LoVo (cell line): ENCODE measurements at regions not wholly inside any gene's neighbourhood (a gene's known extent, or its start where the extent isn't known, plus 50 kb on each side); places are given as distances from the start of the nearest gene placed in this dataset.
"Not testable (repeated sequence)": the region's sequence is repeated elsewhere in the genome, so short reads cannot be mapped to it uniquely, and the experiment has no call there.

Experiments
- DNase-seq: peaks from one replicate; pipeline ENCODE4 v3.0.0-alpha.2; 2016; ENCODE audit warnings: low spot score

DNA sequence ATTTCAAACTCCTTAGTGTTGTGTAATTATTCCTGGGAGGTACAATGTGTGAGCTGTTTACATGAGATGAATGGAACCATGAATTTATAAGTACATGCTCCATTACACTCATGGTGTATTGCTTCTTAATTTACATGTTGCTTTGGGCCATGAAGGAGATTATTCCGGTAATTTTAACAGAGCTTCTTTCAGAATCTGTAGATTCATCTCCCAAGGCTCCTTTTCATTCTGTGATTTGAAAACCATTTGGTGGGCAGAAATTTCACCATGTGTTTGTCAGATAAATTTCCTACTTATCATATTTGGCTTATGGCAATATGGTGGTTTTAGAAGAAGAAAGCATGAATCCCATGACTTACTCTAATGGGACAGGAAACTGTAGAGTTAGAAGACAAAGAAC is 421.6 kb upstream of the EYS start:
- no peak for DNase-seq

DNA sequence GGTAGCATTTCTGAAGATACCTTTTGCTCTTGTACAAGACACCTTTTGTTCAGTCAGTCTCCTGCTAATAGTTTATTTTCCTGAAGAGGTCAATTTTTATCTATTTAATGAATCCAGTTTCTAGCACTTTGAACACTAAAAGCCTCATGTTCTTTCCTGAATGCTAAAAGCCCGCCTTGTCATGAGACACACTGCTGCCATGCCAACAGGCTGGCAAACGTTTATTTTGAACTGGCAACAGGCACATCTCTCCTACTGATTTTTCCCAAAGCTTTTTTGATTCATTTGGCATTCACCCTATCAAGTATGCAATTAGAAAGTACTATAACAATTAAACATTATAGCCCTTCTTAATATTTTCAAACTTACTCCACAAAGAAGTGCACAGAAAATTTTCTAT is 421.2 kb upstream of the EYS start:
- no peak for DNase-seq

DNA sequence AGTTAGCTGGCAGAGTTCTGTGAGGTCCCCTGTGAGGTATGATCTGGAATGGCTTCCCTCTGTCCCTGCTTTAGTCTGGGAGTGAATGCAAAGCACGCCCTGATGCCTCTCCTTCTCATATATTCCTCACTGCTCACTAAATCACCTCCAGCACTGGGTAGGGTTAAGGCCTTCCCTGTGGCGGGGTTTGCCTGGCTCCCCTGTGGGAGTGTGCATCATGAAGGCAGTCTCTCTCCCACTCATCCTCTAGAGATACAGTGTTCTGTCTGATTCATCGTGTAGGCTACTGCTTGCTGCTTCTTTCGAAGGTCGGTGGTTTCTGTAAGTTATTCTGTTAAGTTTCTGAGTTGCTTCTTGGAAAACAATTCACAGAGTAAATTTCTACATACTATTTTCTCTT is 420.0 kb upstream of the EYS start:
- DNase-seq: no peak

DNA sequence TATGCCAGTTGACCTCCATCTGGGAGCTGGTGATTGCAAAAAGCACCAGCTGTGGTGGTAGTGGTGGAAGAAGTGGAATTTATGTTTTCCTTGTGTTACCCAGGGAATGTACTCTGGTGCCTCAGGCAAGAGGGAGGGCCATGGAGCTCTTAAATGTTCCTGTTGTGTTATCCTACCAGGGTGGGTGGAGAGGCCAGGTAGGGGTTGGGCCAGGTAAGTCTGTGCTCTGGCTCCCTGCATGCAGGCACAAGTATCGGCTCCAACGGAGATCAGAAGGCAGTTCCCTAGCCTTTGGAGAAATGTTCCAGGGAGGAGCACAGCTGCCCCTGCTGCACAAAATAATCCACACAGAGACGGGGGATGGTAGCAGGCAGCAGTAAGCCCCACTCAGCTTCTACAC is 419.3 kb upstream of the EYS start:
- no peak for DNase-seq

DNA sequence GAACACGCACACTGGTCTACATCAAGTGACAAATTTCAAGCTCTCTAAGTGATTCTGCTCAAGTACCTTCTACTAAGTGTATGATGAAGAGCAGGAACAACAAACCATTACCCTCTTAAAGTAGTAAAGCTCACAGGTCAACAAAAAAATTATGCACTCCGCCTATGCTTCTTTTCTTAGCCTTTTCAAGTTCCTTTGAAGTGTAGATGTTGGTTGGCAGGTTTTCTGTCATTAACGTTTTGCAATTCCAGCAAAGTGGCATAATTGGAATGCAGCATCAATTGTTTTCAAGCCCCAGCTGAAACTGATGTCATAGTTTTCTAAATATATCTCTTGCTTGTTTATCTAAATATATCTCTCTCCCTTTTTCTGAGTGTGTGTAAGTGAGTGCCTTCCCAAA is 396.9 kb upstream of the EYS start:
- no peak for DNase-seq

DNA sequence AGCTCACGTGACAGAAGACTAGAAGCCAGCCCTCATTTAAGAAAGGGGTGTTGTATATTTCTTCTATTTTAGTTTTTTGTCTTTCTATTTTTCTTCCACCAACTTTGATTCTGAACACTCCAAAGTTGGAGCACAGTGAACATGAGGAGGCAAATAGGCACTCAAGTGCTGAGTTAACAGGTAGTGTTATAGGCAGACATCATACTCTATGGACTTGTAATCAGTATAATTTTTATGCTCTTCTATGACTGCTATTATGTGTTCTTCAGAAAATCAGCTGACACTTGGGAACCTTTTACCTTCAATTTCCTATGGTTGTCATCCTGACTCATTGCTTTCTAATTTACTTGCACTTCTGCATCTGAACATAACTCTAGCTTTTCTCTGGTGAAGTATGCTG is 396.3 kb upstream of the EYS start:
- no peak for DNase-seq

DNA sequence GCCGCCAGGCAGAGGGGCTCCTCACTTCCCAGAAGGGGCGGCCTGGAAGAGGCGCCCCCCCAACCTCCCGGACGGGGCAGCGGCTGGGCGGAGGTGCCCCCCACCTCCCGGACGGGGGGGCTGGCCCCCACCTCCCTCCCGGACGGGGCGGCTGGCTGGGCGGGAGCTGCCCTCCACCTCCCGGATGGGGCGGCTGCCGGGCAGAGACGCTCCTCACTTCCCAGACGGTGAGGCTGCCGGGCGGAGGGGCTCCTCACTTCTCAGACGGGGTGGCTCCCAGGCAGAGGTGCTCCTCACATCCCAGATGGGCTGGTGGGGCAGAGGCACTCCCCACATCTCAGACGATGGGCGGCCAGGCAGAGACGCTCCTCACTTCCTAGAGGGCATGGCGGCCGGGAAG is 389.7 kb upstream of the EYS start:
- no peak for DNase-seq

DNA sequence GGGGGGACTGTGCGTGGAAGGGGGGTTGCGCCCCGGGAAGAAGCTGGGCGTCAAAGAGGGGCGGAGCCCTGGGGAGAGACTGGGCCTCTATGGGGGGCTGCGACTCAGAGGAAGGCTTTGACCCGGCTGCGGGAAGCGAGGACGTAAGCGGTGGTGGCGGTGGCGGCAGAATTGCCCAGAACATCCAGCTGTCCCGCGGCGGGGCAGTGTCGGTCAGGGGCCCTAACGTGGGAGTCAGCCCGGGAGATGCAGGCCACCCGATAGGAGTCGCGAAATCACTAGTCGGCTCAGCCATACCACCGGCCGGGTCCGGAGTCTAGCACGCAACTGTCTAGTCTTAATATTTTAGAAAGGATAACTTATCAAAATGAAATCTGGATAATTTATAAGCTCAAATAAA is 387.6 kb upstream of the EYS start:
- DNase-seq: no peak

DNA sequence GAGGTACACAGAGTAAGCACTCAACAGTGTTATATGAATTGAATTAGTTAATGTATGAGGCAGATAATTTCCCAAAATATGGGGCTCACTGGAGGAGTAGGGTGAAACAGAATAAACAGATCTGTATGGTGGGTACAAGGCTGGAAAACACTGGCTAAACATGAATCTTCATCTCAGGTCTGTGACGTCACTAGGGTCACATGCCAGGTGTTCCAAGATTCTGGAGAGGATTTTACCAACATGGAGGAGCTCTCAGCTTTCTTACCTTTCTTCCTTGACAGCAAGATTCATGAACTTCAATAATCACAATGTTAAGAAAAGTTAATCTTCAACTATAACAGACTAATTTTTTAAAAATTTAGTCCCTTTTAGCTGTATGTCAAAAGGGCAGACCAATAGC is 385.3 kb upstream of the EYS start:
- DNase-seq: not testable (repeated sequence)

DNA sequence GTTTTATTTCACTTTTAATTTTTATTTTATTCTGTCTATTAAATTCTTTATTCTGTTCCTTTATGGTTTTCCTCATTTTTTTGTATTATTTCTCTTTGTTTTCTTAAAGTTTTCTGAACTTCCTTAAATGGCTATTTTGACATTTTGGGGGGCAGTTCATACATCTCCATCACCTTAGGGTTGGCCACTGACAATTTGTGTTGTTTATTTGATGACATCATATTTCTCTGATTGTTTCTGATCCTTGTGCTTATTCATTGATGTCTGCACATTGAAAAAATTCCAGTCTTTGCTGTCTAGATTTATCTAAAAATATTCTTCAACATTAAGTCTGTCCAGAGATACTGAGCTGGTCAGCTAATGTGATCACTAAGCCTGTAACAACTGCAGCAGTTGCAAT is 379.5 kb upstream of the EYS start:
- no peak for DNase-seq

DNA sequence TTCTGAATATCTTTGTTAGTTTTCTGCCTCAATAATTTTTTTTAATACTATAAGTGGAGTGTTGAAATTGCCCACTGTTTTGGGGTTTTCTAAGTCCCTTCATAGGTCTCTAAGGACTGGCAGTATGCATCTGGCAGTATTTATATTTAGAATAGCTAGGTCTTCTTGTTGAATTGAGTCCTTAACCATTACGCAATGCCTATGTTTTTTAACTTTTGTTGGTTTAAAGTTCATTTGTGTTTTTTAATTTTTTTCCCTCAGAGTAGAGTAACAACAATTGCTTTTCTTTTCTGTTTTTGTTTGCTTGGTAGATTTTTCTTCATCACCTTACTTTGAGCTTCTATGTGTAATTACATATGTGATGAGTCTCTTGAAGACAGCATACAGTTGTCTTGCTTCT is 375.9 kb upstream of the EYS start:
- DNase-seq: no peak

DNA sequence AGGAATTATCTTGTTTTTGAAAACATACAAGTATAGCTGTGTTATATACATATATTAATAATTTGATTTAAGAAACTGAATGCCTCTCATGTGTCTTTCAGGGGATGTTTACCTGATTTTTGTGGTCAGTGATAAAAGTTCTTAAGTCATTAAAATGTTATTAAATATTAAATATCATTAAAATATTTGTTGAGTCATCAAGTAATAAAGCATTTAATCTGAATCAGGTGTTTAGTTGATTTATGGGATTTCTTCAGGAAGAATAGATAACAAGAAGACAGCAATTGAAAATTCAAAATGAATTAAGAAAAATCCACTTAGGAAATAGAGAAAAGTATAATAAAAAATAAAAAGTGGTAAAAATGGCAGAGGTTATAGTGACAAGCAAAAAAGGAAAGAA is 361.9 kb upstream of the EYS start:
- no peak for DNase-seq

DNA sequence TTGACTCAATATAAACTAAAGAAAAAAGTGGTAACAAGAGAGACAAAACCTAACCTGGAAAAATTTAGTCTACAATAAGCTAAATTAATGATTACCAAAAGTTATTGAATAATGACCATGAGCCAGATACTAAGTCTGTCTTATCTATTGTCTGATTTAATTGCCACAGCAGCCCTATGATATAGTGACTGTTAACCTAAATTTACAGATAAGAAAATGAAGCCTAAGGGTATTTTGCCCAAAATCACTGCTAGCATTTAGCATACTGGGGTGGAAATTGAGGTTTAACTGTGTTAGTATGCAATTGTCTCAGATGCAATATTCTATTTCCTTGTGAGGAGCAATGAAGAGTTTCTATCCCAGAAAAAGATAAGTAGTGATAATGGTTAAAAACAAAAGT is 361.0 kb upstream of the EYS start:
- no peak for DNase-seq

DNA sequence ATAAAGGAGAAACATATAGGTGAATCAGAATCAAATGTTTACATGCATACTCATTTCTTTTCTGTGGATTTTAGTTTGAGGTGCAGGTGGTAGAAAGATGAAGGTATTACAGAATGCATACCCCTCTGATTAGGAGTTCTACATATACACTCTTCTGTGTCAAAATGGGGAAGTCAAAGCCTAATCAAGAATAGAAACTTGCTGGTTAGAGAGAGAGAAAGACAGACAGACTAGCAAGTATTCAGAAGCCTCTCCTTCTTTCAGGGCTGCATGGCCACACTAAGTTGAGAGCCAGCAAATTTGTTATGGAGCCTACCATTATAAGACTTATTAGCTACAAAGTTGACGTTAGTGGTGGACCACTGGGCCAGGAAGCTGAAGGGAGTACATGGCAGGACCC is 358.3 kb upstream of the EYS start:
- no peak for DNase-seq

DNA sequence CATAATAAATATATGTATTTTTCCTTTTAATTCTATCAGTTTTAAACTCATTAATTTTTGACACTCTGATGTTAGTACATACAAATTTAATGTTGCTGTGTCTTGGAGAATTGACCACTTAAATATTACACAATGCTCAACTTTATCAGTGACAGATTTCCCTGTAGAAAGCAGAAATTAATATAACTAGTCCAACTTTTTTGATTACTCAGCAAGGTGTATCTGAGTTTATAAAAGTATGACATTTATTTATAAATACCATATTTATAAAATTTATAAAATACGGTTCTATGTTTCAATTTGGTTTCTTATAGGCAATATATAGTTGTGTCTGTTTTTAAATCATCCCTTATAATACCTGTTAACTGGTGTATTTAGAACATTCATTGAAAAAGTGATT is 350.0 kb upstream of the EYS start:
- DNase-seq: no peak

DNA sequence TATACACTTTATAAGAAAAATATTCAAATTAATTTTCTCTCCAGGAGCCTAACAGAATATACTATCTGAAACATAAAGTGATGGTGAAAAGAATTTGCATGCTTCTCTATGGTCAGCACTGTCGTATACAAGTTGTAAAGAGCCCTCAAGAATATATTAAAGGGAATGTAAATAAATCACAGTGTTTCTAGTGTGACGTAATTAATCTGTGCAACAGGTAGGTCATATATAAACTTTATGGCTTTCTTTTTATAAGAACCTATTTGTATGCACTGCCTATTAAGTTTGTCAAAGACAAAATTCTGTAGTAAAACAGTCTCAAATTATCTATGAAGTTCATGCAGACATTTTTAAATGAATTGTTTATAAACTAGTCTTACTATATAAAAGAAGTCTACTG is 347.9 kb upstream of the EYS start:
- no peak for DNase-seq

DNA sequence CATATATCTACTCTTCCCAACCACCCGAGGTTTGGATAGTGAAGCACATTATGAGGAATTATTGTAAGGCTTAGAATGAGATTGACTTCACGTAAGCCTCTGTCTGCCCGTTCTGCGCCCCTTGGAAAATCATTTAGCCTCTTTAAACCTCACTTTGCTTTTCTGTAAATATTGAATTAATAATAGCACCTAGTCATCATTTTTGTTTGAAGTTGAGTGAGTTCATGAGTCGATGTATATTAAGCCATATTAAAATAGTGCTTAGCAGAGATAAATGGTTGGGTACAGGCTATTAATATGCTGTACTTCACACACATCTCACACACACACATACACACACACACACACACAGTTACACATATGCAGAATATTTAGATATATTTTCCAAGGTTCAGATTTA is 344.8 kb upstream of the EYS start:
- no peak for DNase-seq

DNA sequence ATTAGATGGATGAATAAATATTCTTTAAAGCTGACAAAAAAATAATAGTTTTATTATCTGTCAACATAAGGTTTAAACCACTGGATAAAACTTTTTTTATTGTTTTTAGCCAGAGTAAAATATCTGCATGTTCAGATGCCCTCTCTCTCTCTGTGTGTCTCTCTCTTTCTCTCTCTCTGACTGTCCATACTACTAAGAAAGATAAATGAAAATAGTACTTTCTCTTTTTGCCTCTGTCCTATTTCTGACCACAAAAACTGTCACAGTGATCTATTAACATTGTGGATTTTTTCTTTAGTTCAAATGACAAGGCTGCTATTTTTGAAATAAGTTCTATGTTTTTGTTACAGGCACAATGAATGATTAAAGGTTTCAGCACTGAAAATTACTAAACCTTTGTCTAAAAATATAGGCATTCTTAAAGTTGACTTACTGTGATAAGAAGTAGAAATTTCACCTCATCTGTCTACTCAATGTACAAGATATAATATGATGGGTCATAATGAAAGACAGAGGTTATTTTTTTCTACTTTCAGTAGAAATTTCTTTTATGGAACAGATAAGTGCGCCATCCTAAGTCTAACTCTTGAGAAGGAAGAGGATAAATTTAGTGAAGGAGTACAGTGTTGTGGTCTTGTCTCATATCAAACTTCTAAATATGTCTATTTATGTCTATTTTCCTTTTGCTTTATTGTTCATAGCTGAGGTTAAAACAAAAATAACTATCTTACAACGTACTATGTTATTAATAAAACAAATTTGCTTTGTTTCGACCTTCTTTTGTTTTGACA is 341.9 kb upstream of the EYS start:
- no peak for DNase-seq

DNA sequence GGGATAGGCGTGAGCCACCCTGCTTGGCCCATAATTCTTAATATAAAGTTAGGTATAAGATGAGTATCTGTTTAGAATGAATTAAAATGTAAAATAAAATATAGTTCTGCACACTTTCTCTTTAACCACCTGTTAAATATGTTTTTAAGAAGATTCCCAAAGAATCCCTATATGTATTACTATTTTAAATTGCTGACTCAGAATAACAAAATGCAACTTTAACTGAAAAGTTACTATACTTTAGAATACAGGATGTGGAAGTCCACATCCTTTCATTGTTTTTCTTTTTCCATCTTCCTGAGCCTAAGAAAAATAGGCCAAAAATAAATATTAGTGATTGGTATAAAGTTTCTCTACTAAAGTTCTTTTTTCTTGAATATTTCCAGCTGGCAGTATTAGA is 325.6 kb upstream of the EYS start:
- DNase-seq: no peak

DNA sequence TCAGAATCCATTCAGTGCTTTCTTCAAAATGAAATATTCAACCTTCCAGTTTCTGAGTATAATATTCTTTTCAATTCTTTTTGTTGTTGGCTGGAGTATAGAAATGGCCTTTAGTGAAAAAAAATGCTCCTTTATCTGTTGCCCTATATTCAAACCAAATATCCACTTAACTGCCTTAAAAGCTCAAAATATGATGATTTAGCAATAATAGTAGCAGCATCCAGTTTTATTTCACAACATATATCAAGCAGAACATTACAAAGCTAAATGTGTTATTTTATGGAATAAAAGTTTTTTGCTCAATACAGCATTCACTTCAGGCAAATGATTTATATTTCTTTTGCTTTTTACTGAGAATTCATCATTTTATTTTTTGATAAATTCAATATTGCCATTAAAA is 322.4 kb upstream of the EYS start:
- no peak for DNase-seq

DNA sequence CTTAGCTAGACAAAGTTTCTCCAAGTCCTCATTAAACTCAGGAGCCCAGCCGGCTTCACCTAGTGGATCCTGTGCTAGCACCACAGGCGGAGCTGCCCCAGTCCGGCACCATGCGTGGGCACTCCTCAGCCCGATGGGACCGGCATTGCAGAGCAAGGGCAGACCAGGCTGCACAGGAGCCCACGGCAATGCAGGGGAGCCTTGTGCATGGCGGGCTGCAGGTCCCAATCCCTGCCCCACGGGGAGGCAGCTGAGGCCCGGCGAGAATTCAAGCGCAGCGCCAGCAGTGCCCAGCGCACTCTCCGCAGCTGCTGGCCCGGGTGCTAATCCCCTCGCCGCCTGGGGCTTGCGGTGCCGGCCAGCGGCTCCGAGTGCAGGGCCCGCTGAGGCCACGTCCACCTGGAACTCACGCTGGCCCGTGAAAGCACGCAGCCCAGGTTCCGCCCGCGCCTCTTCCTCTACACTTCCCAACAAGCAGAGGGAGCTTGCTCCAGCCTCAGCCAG is 292.3 kb upstream of the EYS start:
- DNase-seq: no peak

DNA sequence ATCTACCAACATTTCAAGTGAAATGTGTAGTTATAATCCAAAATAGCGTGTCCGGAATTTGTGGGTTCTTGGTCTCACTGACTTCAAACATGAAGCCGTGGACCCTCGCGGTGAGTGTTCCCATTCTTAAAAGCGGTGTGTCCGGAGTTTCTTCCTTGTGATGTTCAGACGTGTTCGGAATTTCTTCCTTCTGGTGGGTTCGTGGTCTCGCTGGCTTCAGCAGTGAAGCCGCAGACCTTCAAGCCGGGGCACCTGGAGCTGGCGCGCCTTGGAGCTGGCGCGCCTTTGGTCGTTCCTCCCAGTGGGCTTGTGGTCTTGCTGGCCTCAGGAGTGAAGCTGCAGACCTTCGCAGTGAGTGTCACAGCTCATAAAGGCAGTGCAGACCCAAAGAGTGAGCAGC is 291.5 kb upstream of the EYS start:
- DNase-seq: no peak

DNA sequence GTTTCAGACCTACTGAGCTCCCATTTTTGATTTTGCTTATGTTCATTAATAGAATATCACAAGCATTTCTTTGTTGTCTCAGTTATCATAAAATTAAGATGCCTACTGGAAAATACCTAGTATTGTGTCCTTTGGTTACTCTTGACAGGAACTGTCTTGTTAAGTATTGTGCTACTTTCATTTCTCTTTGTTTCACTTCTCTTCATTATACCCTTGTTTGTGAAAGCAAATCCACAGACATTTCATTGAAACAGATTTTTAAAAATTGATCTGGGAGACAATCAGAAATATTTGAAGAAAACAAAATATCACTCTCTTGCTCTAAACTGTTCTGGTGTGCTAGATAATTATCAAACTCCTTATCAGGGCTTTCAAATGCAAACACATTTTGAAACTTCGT is 290.5 kb upstream of the EYS start:
- DNase-seq: no peak

DNA sequence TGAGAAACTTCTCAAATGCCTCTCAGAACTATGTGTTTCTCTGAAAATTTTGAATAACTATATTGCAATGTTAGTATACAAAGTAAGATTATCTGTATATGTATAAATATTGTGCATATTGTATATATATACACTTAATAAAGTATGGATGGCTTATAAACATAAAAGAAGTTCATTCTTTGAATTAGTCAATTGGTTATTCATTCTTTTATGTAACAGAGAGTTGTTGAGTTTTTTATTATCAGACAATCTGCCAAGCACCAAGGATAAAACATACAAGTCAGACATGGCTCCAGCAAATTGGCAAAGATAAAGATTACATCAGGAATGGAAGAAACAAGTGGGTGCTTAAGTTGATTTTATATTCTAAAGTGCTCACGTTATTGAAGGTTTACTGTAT is 289.1 kb upstream of the EYS start:
- no peak for DNase-seq

DNA sequence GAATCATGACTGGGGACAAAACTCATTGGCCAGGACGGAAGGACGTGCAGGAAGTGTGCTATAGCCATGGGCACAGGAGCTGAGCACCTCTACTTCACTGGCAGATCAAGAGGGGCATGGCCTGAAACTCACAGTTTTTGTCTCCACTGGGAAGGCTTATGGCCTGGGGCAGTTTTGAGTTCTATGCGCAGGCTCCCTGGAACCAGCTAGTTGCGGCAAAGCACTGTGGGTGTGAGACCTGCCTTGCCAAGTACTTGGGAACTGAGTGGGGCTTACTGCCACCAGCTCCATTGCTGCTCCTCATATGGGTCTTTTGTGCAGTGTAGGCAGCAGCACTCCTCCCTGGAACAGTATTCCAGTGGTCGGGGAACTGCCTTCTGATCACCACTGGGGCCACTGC is 282.6 kb upstream of the EYS start:
- DNase-seq: no peak
